ENCODE measurements at regions not wholly inside any gene's neighbourhood (a gene's known extent, or its start where the extent isn't known, plus 50 kb on each side); places are given as distances from the start of the nearest gene placed in this dataset.

- DNase-seq, result no peak
- Histone ChIP-seq H3K14ac (replicated peaks; ENCODE audit: low read depth, low read length) (no peak overlapping the region), H3K4ac (ENCODE audit: low read depth, low read length) (no peak overlapping the region), H3K56ac (ENCODE audit: extremely low read depth, insufficient read depth, low read length) (no peak overlapping the region), H2BK20ac (ENCODE audit: low read depth, low read length) (no peak overlapping the region), H2BK15ac (ENCODE audit: low read depth, low read length) (no peak overlapping the region), H3K4me3 (ENCODE audit: insufficient read depth, low read depth, low read length) (no peak overlapping the region), H4K8ac (ENCODE audit: low read depth in 2 of 2, low read length in 2 of 2) (no peak overlapping the region), H2AK5ac (ENCODE audit: low read depth, low read length) (no peak overlapping the region), H4K20me1 (ENCODE audit: insufficient read depth, low read length) (no peaks in the 10 kb centered on the region), H3K9me3 (ENCODE audit: control insufficient read depth, insufficient read depth, low read length) (no peaks in the 10 kb centered on the region), H2BK120ac (ENCODE audit: low read depth, low read length) (no peak overlapping the region), H3K23ac (ENCODE audit: low read depth, low read length) (no peak overlapping the region), H3K27me3 (ENCODE audit: control insufficient read depth, insufficient read depth, low read length) (peaks cover 16% of the 10 kb centered on the region; the same call in 1 of the 2 replicates), H2AFZ (replicated peaks; ENCODE audit: low read length, poor library complexity) (no peak overlapping the region), H4K91ac (ENCODE audit: insufficient read depth, low read depth, low read length) (no peak overlapping the region), H2AK9ac (replicated peaks; ENCODE audit: low read depth, low read length, poor library complexity) (no peak overlapping the region), H4K5ac (ENCODE audit: low read depth, low read length) (no peak overlapping the region), H3K79me1 (ENCODE audit: low read depth in 1 of 2, low read length in 2 of 2) (no peaks in the 10 kb centered on the region), H3K4me1 (ENCODE audit: control insufficient read depth, insufficient read depth, low read length) (no peaks in the 10 kb centered on the region), H3K36me3 (ENCODE audit: control insufficient read depth, insufficient read depth, low read length) (no peaks in the 10 kb centered on the region), H3K27ac (ENCODE audit: insufficient read depth, low read length) (no peak overlapping the region), H2BK5ac (ENCODE audit: low read depth, low read length, poor library complexity, severe bottlenecking) (no peak overlapping the region), H3K9ac (ENCODE audit: low read depth, low read length) (no peak overlapping the region), H3K4me2 (ENCODE audit: low read depth, low read length) (no peak overlapping the region), H3K9me1 (ENCODE audit: insufficient read depth, low read length) (no peaks in the 10 kb centered on the region; the same call in 1 of the 2 replicates), H3K18ac (ENCODE audit: low read depth, low read length) (no peak overlapping the region)
- BruUV-seq (replicated peaks), result no TSS peak
- CTCF ChIA-PET, result no interaction called here
- no peak for ATAC-seq (ENCODE audit: low read depth)
- POLR2A ChIA-PET (ENCODE audit: unreplicated experiment), result no interaction called here
- dilution Hi-C loops (cut with HindIII; ENCODE audit: low sequenced_read_pairs, unreplicated experiment), result no loop called here
- intact Hi-C loops (cut with micrococcal nuclease), result no loop called here
- 36% methylated on average over 3 of the region's 9 CpGs; no CpG with 5 or more reads in 1 of the 2 experiments for WGBS, 2 experiments (ENCODE audit: extremely low coverage in 2 of 2, insufficient read length in 1 of 2)
- TF ChIP-seq, protein P1, sequence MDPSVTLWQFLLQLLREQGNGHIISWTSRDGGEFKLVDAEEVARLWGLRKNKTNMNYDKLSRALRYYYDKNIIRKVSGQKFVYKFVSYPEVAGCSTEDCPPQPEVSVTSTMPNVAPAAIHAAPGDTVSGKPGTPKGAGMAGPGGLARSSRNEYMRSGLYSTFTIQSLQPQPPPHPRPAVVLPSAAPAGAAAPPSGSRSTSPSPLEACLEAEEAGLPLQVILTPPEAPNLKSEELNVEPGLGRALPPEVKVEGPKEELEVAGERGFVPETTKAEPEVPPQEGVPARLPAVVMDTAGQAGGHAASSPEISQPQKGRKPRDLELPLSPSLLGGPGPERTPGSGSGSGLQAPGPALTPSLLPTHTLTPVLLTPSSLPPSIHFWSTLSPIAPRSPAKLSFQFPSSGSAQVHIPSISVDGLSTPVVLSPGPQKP (IDR thresholded peaks at IDR 0.05; ENCODE audit: borderline replicate concordance, low read depth, low read length), result no peak
- TF ChIP-seq MAZ (IDR thresholded peaks at IDR 0.05; ENCODE audit: borderline replicate concordance, low read depth, low read length), result no peak
- TF ChIP-seq SMC3 (IDR thresholded peaks at IDR 0.05; ENCODE audit: low read depth, low read length), result no peak
- no peak for TF ChIP-seq CHD1 (IDR thresholded peaks at IDR 0.05; ENCODE audit: low read depth, low read length)
- TF ChIP-seq MAFK (IDR thresholded peaks at IDR 0.05; ENCODE audit: low read depth, low read length), result no peak
- TF ChIP-seq CEBPB (IDR thresholded peaks at IDR 0.05; ENCODE audit: low read depth, low read length), result no peak
- no peak for TF ChIP-seq NFE2L2 (IDR thresholded peaks at IDR 0.05; ENCODE audit: low read depth, low read length)
- TF ChIP-seq, protein P2, sequence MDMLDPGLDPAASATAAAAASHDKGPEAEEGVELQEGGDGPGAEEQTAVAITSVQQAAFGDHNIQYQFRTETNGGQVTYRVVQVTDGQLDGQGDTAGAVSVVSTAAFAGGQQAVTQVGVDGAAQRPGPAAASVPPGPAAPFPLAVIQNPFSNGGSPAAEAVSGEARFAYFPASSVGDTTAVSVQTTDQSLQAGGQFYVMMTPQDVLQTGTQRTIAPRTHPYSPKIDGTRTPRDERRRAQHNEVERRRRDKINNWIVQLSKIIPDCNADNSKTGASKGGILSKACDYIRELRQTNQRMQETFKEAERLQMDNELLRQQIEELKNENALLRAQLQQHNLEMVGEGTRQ (IDR thresholded peaks at IDR 0.05; ENCODE audit: low read depth, low read length), result no peak
- TF ChIP-seq RFX5 (IDR thresholded peaks at IDR 0.05; ENCODE audit: low read depth, low read length), result no peak
- TF ChIP-seq FOS (IDR thresholded peaks at IDR 0.05; ENCODE audit: low read depth, low read length), result no peak
- TF ChIP-seq, protein P3, sequence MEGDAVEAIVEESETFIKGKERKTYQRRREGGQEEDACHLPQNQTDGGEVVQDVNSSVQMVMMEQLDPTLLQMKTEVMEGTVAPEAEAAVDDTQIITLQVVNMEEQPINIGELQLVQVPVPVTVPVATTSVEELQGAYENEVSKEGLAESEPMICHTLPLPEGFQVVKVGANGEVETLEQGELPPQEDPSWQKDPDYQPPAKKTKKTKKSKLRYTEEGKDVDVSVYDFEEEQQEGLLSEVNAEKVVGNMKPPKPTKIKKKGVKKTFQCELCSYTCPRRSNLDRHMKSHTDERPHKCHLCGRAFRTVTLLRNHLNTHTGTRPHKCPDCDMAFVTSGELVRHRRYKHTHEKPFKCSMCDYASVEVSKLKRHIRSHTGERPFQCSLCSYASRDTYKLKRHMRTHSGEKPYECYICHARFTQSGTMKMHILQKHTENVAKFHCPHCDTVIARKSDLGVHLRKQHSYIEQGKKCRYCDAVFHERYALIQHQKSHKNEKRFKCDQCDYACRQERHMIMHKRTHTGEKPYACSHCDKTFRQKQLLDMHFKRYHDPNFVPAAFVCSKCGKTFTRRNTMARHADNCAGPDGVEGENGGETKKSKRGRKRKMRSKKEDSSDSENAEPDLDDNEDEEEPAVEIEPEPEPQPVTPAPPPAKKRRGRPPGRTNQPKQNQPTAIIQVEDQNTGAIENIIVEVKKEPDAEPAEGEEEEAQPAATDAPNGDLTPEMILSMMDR (conservative IDR thresholded peaks at IDR 0.05; ENCODE audit: low read depth, low read length), result no peak
- TF ChIP-seq BHLHE40 (IDR thresholded peaks at IDR 0.05; ENCODE audit: low read depth, low read length), result no peak
- no peak for TF ChIP-seq MXI1 (IDR thresholded peaks at IDR 0.05; ENCODE audit: borderline replicate concordance, low read depth, low read length)
- no peak for TF ChIP-seq RCOR1 (IDR thresholded peaks at IDR 0.05; ENCODE audit: insufficient replicate concordance, low read length)
- TF ChIP-seq RAD21 (IDR thresholded peaks at IDR 0.05; ENCODE audit: low read length), result no peak
- in situ Hi-C loops (cut with MboI; ENCODE audit: low sequenced_read_pairs), result no loop called here
These were observed 95.4 kb upstream of the DIO3 start for GRCh38 chr14:101465795-101466448.
